ENCODE measurements at regions not wholly inside any gene's neighbourhood (a gene's known extent, or its start where the extent isn't known, plus 50 kb on each side); places are given as distances from the start of the nearest gene placed in this dataset.
"Not testable (repeated sequence)": the region's sequence is repeated elsewhere in the genome, so short reads cannot be mapped to it uniquely, and the experiment has no call there.

DNA sequence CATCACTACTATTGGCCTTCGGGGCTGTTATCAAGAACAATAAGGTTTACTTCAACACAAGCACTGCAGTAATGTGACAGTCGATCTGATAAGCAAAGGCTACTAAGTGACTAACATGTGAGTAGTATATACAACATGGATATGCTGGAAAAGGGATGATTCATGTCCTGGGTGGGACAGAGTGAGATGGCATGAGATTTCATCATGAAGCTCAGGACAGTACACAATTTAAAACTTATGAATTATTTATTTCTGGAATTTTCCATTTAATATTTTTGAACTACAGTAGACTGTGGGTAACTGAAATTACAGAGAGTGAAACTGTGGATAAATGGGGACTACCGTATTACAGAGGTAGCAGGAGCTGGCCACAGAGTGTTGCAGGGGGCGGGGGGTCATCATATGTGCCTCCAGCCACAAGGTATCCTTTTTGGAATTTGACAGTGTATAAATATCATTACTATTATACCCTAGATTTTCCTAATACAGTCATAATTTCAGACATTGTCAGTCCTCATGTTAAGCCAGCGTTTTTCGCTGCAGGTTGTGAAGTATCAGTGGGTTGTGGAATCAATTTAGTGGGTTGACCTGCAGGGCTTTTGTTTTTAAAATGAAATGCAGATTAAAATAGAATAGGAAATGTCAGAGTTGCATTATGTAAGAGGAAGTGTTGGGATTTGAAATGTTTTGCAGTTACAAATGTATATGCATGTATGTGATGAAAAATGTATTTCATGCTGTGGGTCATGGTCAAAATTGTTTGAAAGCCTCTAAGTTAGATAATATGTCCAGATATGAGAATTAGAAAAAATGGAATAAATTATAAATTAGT, 148.0 kb upstream of the NUDT4 start:
- intact Hi-C loops (cut with micrococcal nuclease) = no loop called here
- peaks cover 6% of the 10 kb centered on the region for H3K27me3 Mint-ChIP-seq

DNA sequence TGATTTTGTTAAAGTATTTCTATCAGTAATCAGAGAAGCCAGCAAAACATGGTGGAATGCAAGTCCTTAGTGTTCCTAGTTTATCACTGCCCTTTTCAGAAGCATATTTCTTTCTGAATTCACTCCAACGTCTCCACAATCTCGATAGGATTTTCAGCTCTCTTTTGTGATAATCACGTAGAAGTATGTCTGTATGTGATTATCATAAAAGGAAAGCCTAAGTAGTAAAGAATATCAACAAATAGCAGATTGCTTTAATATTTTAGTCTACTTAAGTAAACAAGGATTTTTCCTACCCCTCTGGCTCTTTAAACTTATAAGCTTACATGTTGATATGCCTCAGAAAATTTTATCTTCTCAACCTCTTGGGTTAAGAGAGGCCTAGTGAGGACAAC, 147.4 kb upstream of the NUDT4 start:
- no peak overlapping the region for H3K27ac Mint-ChIP-seq

More for the DNA sequence above, 148.0 kb upstream of the NUDT4 start:
- H3K4me3 Mint-ChIP-seq = no peak overlapping the region
- peaks cover 11% of the 10 kb centered on the region for H3K9me3 Mint-ChIP-seq
- no peak for DNase-seq
- H3K4me1 Mint-ChIP-seq = peaks cover 3% of the 10 kb centered on the region
- H3K27ac Mint-ChIP-seq = no peak overlapping the region
- H3K36me3 Mint-ChIP-seq (ENCODE audit: low read depth) = no peaks in the 10 kb centered on the region

DNA sequence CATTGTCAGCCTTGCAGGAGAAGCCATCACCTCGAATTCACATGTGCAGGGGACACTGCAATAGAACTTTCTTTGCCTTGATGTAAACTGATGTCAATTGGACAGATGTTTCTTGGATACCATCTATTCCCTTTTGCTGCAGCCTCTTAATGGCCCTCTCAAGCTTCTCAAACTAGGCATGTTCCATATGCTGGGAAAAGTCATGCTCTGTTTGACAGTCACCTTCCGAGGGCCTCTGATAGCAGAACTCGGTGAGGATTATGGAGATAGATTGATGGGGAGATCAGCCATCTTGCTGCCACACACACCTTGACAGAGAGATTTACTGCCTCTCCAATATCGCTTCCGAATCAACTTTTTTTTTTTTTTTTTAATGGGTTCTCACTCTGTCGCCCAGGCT, 145.8 kb upstream of the NUDT4 start:
- Mint-ChIP-seq H3K4me1 (no peaks in the 10 kb centered on the region), H3K4me3 (no peak overlapping the region), H3K36me3 (ENCODE audit: low read depth) (no peaks in the 10 kb centered on the region), H3K27ac (no peak overlapping the region), H3K27me3 (peaks cover 6% of the 10 kb centered on the region), H3K9me3 (peaks cover 11% of the 10 kb centered on the region)
- DNase-seq = no peak
- intact Hi-C loops (cut with micrococcal nuclease) = no loop called here

More for the DNA sequence above, 147.4 kb upstream of the NUDT4 start:
- peaks cover 6% of the 10 kb centered on the region for H3K27me3 Mint-ChIP-seq
- H3K36me3 Mint-ChIP-seq (ENCODE audit: low read depth) = no peaks in the 10 kb centered on the region
- peaks cover 15% of the 10 kb centered on the region for H3K9me3 Mint-ChIP-seq
- intact Hi-C loops (cut with micrococcal nuclease) = no loop called here
- no peak overlapping the region for H3K4me3 Mint-ChIP-seq
- H3K4me1 Mint-ChIP-seq = peaks cover 3% of the 10 kb centered on the region
- DNase-seq = no peak

DNA sequence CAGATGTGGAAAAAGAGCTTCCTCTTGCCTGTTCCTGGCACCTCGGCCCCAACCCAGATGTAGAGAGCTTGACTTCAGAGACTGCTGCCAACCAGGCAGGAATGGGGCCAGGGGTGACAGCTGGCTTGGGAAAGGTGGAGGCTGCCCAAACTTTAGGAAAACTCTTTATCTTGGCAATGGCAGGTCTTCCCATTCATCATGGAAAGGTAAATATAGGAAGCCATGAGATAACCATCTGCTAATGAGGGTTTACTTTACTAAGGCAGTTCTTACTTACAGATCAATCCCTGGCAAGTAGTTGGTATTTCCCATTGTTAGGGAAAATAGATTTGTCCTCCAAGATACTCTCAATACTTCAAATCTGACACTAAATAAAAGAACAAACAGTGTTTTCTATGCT, 143.1 kb upstream of the NUDT4 start:
- no peak for DNase-seq
- Mint-ChIP-seq H3K4me1 (no peaks in the 10 kb centered on the region), H3K27me3 (peaks cover 2% of the 10 kb centered on the region), H3K27ac (no peak overlapping the region), H3K4me3 (no peak overlapping the region), H3K9me3 (peaks cover 7% of the 10 kb centered on the region), H3K36me3 (ENCODE audit: low read depth) (no peaks in the 10 kb centered on the region)
- intact Hi-C loops (cut with micrococcal nuclease) = no loop called here

DNA sequence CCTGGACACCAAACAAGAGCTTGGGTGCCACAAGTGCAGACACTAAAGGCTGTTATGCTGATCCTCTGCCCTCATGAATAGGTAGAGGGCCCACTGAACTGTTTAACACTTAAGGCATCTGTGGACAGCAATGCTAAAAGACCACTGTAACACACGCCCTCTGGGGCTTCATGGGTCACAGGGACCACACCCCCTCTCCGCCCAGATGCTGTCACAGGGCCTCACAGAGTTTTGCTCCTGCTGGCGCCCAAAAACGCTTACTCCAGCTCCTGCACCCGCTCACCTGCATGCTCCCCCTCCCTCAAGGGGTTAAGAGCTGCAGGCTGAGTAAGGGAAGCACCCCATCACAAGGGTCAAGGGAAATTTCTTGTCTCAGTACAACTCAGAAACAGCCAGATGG, 141.8 kb upstream of the NUDT4 start:
- Mint-ChIP-seq H3K9me3 (peaks cover 9% of the 10 kb centered on the region), H3K36me3 (ENCODE audit: low read depth) (no peaks in the 10 kb centered on the region), H3K4me1 (no peaks in the 10 kb centered on the region), H3K27ac (no peak overlapping the region), H3K27me3 (peaks cover 2% of the 10 kb centered on the region), H3K4me3 (no peak overlapping the region)
- intact Hi-C loops (cut with micrococcal nuclease) = no loop called here
- DNase-seq = no peak

DNA sequence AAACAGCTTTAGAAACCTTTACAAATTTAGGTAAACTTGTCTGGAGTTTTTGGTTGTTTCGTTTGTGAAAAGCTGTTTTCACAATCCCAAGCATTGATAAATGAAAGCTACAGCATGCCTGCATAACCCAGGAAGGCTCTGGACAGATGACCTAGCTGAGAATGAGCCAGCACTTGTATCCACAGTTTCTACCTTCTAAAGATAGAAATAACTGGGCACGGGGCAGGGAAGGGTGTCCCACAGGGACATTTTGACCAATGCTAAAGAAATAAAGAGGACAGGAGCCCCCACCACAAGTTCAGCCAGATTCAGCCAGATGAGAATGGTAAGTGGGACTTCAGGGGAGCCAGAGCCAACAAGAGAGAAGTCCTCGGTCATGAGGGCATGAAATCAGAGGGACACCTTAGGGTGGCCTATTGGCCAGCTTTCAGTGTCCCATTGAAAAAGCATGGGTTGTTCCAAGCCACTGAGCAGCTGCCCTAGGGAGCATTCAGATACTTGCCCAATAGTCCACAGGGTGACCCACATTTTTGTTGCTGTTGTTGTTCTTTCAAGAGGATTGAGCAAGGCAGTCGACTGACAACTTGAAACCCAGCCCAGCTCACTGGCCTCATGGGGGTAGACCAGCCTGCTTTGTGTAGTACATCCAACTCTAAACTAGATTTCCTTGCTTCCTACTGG, 140.3 kb upstream of the NUDT4 start:
- no peaks in the 10 kb centered on the region for H3K36me3 Mint-ChIP-seq (ENCODE audit: low read depth)
- H3K4me3 Mint-ChIP-seq = no peak overlapping the region
- peak; percentile 38 for DNase-seq
- no peaks in the 10 kb centered on the region for H3K27me3 Mint-ChIP-seq
- H3K27ac Mint-ChIP-seq = no peak overlapping the region
- peaks cover 9% of the 10 kb centered on the region for H3K9me3 Mint-ChIP-seq
- no peaks in the 10 kb centered on the region for H3K4me1 Mint-ChIP-seq
- intact Hi-C loops (cut with micrococcal nuclease) = no loop called here

DNA sequence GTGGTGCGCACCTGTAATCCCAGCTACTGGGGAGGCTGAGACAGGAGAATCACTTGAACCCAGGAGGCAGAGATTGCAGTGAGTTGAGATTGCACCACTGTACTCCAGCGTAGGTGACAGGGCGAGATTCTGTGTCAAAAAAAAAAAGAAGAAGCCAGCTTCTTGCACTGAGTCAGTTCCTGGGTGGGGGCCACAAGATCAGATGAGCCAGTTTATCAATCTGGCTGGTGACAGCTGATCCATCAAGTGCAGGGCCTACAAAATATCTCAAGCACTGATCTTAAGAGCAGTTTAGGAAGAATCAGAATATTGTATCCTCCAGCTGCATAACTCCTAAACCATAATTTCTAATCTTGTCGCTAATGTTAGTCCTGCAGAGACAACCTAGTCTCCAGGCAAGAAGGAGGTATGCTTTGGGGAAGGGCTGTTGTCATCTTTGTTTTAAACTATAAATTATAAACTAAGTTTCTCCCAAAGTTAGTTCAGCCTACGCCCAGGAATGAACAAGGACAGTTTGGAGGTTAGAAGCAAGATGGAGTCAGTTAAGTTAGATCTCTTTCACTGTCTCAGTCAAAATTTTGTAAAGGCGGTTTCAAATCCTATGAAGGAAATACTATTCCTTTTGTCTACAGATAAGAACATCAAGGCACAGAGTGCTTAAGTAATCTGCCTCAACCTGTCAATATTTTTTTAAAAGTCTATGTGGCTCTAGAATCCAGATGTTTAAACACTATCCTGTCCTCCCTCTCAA, 139.0 kb upstream of the NUDT4 start:
- H3K27me3 Mint-ChIP-seq; H3K27ac Mint-ChIP-seq; intact Hi-C loops (cut with micrococcal nuclease); H3K4me1 Mint-ChIP-seq; H3K4me3 Mint-ChIP-seq; H3K36me3 Mint-ChIP-seq (ENCODE audit: low read depth); H3K9me3 Mint-ChIP-seq: not testable (repeated sequence)
- DNase-seq = peak; percentile 21

- H3K27me3 Mint-ChIP-seq; H3K9me3 Mint-ChIP-seq; H3K4me1 Mint-ChIP-seq; H3K36me3 Mint-ChIP-seq (ENCODE audit: low read depth); H3K4me3 Mint-ChIP-seq; H3K27ac Mint-ChIP-seq: not testable (repeated sequence)
- intact Hi-C loops (cut with micrococcal nuclease) = loop anchor here (5.0 to 10.0 kb wide), 2 partner anchors 147 to 255 kb away; no protein-coding TSS in a partner anchor
- DNase-seq = peak; percentile 30
These were observed 137.9 kb upstream of the NUDT4 start for GRCh38 chr12:93239789-93240188.

- DNase-seq = peak; percentile 45
- Mint-ChIP-seq H3K27me3 (no peaks in the 10 kb centered on the region), H3K27ac (no peak overlapping the region), H3K9me3 (peaks cover 5% of the 10 kb centered on the region), H3K36me3 (ENCODE audit: low read depth) (no peaks in the 10 kb centered on the region), H3K4me3 (no peak overlapping the region), H3K4me1 (peaks cover 20% of the 10 kb centered on the region)
- intact Hi-C loops (cut with micrococcal nuclease) = loop anchor here (5.0 to 10.0 kb wide), 2 partner anchors 150 to 258 kb away; no protein-coding TSS in a partner anchor
These were observed 135.4 kb upstream of the NUDT4 start for GRCh38 chr12:93242154-93242972.

GRCh38 chr12:93243382-93243688, 134.4 kb upstream of the NUDT4 start:
- Mint-ChIP-seq H3K36me3 (ENCODE audit: low read depth) (no peaks in the 10 kb centered on the region), H3K4me3 (no peak overlapping the region), H3K27ac (no peak overlapping the region), H3K9me3 (peaks cover 5% of the 10 kb centered on the region), H3K27me3 (no peaks in the 10 kb centered on the region), H3K4me1 (peaks cover 28% of the 10 kb centered on the region)
- no peak for DNase-seq
- intact Hi-C loops (cut with micrococcal nuclease) = loop anchor here (5.0 to 10.0 kb wide), 2 partner anchors 151 to 259 kb away; no protein-coding TSS in a partner anchor

- H3K36me3 Mint-ChIP-seq (ENCODE audit: low read depth) = no peaks in the 10 kb centered on the region
- H3K27ac Mint-ChIP-seq = peak overlapping the region; percentile 77
- H3K4me1 Mint-ChIP-seq = peaks cover 34% of the 10 kb centered on the region
- peaks cover 5% of the 10 kb centered on the region for H3K9me3 Mint-ChIP-seq
- H3K4me3 Mint-ChIP-seq = peak overlapping the region; percentile 78
- intact Hi-C loops (cut with micrococcal nuclease) = loop anchor here (2.0 to 10.0 kb wide), 5 partner anchors 75 to 327 kb away; no protein-coding TSS in a partner anchor
- H3K27me3 Mint-ChIP-seq = no peaks in the 10 kb centered on the region
- peak; percentile 74 for DNase-seq
These were observed 133.8 kb upstream of the NUDT4 start for GRCh38 chr12:93243689-93244513.

GRCh38 chr12:93244514-93245077, 133.1 kb upstream of the NUDT4 start:
- DNase-seq = peak; percentile 63
- intact Hi-C loops (cut with micrococcal nuclease) = loop anchor here (2.0 to 10.0 kb wide), 5 partner anchors 76 to 326 kb away; no protein-coding TSS in a partner anchor
- Mint-ChIP-seq H3K4me1 (peaks cover 40% of the 10 kb centered on the region), H3K27me3 (no peaks in the 10 kb centered on the region), H3K27ac (peak overlapping the region; percentile 77), H3K4me3 (peak overlapping the region; percentile 78), H3K9me3 (peaks cover 3% of the 10 kb centered on the region), H3K36me3 (ENCODE audit: low read depth) (no peaks in the 10 kb centered on the region)

Measured in activated CD4-positive, alpha-beta T cell treated with anti-CD3 and anti-CD28 coated beads, Interleukin-2, amount 10 ng/mL, durations not matched to agents 24 days and 14 days (primary cell).